GM21381 (cell line): ENCODE measurements at regions not wholly inside any gene's neighbourhood (a gene's known extent, or its start where the extent isn't known, plus 50 kb on each side); places are given as distances from the start of the nearest gene placed in this dataset.

Experiments used
- ATAC-seq: cut with Tn5 transposase; IDR thresholded peaks from one replicate; pipeline ENCODE4 v1.9.1; 2021; ENCODE audit warnings: mild to moderate bottlenecking, moderate library complexity; ENCODE audit not compliant: unreplicated experiment

DNA sequence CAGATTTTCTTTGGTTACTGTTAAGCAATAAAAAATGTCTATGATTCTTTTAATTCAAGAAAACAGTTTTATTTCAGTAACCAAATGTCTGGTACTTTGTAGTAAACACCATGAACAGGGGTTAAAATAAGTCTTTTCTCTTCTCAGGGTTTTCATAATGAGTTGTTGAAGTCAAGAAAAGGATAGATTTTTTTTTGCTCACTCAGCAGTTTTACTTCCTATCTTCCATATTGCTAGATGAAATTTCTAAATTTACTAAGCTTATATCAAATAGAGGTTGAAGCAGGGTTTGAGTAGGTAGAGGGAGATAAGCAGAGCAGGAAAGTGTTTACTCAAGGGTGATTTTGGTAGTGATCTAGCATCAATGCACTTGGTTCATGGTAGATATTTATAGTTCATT lies 1031.3 kb downstream of the C4orf33 start:
- ATAC-seq: no peak

DNA sequence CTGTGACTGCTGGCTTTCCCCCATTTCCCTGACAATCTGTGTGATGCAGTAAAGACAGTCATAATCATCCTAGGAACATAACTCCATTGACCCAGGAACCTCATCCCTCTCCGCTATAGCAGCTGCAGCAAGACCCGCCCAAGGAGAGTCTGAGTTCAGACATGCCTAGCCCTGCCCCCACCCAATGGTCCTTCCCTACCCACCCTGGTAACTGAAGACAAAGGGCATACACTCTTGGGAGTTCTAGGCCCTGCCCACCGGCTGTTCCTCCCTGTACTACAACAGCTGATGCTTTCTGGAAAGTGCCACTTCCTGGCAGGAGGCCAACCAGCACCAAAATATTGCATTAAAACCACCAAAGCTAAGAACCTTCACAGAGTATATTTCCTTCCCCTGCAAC lies 1035.6 kb downstream of the C4orf33 start:
- no peak for ATAC-seq

DNA sequence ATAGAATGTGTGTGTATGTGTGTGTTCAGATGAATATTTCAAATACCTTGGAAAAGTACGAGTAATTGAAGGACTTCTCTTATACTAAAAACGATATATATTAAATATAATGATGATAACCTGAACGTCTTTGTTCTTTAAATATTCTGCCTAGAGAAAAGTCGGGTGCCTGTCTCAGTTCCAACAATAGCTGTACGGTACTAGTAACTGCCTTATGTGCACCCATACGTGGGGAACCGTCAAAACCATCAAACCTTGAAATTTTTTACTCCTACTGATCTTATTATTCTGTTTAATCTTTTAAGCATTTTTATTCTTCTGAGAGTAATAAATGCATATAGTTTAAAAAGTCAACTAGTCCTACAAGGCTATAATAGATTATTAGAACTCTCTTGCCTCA lies 1045.7 kb downstream of the C4orf33 start:
- ATAC-seq: no peak

DNA sequence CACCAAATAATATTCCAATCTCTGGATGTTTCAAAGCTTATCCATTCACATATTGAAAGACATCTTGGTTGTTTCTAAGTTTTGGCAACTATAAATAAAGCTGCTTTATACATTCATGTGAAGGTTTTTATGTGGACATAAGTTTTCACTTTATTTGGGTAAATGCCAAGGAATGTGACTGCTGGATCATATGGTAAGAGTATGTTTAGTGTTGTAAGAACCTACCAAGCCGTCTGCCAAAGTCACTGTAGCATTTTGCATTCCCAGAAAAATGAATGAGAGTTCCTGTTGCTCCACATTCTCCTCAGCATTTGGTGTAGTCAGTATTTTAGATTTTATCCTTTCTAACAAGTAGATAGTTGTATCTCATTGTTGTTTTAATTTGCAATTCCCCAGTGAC lies 1047.7 kb downstream of the C4orf33 start:
- no peak for ATAC-seq

DNA sequence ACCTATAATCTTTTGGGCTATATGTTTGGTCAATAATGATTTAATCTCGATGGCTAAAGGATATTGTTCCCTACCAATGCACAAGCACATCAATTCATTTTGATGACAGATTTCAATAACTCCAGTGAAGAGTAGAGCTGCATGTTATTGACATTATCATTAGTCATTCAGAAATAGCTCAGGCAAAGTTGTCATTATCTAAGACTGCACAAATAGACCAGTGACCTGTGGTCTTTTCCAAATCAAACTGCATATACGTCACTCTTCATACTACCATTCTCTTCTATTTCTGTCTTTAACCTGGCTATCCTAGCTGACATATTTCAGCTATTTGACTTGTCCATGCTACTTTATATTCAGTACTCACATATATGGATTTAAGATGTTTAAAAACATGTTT lies 1050.8 kb downstream of the C4orf33 start:
- no peak for ATAC-seq

DNA sequence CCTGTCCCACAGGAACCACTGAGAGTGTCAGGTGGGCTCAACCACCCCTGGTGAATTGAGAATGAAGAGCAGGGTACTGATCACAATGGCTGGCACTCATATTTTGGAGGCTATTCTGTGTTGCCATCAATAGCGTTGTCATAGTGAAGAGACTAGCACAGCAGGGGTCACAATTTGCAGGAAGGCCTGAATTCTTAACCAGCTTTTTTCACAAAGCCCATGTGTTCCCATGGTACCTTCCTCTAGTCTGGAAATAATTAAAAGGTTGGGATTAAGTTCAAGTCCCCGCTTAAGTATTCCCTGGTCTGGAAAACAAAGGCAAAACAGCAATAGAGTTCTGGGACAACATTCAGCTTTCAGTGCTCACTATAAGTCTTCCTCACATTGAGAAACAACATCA lies 1051.7 kb downstream of the C4orf33 start:
- ATAC-seq: no peak

DNA sequence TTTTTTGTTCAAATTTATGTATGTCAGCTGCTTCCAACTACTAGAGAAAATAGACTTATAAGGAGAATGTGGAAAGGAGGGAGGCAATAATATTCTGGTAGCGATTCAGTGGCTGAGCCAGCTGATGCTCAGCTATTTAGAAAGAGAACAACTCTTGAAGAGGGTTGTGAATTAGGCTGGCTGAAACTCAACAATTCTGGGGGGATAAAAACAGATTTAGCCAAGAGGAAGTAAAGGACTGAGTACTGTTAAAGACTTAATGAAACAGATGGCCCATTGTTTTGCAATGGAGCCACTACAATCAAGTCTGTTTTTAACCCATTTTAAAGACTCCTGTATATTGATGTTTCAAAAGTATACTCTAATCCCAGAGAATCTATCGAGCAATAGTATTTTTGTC lies 1058.9 kb downstream of the C4orf33 start:
- ATAC-seq: no peak

DNA sequence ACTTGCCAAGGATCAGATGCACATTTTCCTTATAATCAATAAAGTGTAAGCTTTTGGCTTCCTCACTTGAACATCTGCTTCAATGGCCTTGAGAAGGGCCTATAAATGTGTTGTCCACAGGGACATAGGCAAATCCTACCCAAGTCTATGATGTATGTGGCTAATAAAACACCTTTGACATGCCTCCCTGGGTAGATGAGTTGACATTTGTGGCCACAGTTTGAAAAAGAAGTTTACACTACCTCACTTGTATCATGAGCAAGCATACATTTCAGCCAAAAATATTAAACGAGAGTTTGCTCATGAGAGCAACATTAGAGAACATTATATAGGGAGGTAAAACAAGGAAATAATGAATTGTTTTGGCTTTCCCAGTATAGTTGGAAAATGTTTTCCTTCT lies 1067.7 kb downstream of the C4orf33 start:
- ATAC-seq: no peak

DNA sequence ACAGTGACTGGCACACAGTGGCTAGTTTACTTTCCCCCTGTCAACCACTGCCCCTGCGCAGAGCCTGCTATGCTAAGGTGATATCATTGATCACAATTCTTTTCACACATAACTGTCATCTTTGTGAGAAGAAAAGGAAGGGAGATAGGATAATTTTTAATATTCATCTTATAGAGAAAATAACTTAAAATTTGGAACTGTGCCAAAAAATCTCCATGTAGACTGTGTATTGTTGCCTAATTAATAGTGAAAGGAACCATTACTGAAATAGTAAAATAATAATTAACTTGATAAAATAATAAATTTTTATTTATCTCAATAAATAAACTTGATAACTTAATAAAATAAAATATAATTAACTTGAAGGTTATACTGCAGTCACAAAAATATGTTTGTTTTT lies 1069.4 kb downstream of the C4orf33 start:
- no peak for ATAC-seq

DNA sequence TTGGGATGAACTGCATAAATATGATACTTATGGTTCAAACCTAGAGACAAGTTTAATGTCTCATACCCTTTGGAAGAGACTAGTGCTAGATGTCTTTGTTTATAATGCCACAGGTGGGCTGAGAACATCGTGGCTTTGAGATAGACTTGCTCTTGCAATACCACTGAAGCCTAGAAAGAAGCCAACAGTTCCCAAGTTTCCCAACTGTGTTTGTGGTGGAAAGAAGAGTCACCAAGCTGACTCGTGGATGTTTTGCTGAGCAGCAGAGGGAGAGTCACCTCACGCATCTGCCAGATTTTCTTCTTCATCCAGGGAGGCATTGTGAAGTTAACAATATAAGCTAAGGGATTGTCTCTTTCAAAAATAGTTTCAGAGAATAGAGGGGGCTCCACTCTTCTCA lies 1076.2 kb downstream of the C4orf33 start:
- no peak for ATAC-seq

DNA sequence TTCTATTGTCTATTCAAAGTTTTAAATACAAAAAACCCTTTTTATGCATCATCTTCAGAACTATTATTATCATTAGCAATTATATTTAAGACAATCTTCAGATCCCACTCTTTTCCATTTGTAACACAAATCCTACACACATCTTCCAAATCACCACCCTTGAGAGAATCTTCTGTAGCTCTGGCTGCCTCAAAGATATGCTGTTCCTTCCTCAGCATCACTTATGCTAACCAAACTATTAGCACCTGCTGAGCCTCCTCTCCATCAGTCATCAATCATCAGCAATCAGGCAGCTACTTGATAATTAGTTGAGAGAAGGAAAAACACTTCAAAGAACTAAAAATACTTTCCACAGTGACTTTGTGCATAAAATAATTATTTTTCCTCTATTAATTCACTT lies 1082.2 kb downstream of the C4orf33 start:
- no peak for ATAC-seq

DNA sequence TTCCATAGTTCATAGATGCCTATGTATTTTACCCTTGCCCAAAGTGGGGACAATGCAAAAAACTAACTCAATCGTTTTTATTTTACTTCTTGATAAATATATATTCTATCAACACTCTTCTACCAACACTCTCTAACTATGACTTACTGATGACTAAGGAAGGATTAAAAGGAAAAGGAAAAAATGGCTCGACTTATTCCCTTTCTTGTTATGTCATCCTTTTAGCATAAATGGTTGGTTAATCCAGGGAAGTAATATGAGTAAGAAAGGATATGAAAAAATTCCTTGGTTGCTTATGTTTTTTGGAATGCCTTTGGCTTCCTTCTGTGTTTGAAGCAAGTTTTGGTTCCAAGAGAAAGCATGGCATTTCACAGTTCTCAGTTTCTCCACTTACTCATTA lies 1087.1 kb downstream of the C4orf33 start:
- ATAC-seq: no peak

DNA sequence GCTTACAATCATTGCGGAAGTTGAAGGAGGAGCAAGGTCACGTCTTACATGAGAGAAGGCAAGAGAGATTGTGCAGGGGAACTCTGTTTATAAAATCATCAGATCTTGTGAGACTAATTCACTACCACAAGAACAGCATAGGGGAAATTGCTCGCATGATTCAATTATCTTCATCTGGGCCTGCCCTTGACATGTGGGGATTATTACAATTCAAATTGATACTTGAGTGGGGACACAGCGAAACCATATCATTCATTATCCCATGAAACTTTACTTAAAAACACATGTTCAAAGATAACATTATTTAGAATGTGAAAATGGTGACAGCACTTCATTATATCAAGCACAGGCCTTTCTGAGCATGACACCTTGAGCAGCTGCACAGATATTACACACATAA lies 1087.8 kb downstream of the C4orf33 start:
- no peak for ATAC-seq

DNA sequence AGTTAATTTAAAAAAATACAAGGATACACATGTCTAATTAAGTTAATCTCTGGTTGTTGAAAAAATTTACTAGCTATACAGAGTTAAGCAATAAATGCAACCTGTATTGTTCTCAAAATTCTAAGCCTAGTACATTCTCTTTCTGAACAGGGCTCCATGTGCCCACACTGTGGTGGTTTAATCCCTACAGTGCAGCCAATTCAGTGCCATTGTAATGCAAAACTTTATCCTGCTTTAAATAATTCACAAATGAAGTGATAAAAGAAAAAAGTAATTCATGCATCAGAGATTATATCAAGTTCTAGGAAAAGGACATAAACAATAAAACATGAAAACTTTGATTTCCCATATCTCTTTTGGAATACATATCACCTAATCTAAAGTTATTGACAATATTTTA lies 1089.2 kb downstream of the C4orf33 start:
- ATAC-seq: no peak

DNA sequence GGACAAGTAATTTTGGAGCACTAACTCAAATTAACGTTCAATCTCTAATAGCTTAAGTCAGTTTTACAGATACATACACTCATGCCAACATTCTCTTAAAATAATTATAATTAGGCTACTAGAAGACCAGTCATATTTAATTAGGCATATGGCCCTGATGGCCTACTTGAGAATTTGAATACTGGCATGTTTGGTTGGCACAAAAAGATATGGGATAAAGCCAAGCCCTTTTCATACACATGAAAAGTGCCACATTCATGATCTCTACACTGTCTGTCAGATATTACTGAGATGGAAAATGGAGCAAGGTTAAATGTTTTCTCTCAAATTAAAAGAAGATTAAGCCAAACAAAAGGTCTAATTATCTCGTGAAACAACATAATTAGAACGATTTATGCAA lies 1091.0 kb downstream of the C4orf33 start:
- ATAC-seq: no peak

DNA sequence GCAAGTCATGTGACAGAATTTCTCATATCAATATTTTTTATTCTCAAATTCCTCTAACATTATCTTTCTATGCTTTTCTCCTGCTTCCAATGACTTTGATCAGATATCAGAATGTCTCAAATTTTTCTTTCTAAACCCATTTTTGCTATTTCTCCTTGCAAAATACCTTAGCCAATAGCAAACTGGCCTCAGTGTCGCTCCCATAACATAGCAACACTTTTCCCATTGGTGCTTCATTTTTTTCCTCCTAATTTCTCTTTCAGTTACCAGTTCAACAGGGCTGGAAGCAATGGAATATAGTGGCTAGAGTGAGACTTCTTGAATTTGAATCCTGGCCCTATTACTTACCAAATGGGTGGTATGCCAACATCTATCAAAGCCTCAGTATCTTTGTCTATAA lies 1091.6 kb downstream of the C4orf33 start:
- no peak for ATAC-seq

DNA sequence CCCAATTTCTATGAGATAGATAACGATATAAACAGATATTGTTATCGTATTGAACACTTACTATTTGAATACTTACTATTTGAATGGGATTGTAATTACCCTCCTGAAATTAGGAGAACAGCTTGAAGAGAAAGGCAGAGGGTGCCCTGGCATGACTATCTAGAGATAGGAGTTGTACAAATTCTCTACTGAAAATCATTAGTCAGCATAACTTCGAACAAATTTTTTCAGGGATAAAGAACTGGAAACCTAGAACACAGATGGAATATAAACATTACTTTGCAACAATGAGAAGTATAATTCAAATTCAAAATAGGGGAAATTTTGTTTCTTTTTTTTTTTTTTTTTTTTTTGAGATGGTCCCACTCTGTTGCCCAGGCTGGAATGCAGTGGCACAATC lies 1096.8 kb downstream of the C4orf33 start:
- ATAC-seq: no peak

DNA sequence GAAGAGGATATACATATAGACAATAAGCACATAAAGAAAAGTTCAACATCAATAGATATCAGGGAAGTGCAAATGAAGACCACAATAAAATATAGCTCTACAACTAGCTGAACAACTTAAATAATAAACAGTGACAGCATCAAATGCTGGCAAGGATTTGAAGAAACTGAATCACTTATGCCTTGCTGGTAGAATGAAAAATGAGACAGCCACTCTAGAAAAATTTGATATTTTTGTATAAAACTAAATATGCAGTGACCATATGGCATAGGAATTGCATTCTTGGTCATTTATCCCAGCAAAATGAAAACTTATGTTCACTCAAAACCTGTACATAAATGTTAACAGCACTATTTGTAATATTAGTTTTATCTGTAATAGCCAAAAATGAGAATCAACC lies 1102.0 kb downstream of the C4orf33 start:
- ATAC-seq: no peak

DNA sequence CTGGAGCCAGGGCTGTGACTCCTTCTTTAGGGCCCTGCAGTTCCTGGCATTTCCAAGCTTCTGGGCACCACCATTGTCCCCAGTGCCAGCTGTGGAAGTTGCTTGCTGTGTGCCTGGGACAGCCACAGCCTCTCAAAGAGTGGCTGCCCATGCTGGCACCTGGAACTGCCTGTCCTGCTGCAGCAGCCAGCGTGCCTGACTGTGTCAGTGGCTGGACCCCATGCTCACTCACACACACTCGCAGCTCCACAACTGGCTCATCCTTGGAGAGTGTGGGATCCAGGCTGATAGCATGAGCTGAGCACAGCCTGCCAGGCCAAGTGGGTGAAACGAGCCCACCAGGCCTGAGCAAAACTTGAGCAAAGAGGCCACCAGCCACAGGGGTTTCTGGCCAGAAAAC lies 1107.6 kb downstream of the C4orf33 start:
- ATAC-seq: no peak

DNA sequence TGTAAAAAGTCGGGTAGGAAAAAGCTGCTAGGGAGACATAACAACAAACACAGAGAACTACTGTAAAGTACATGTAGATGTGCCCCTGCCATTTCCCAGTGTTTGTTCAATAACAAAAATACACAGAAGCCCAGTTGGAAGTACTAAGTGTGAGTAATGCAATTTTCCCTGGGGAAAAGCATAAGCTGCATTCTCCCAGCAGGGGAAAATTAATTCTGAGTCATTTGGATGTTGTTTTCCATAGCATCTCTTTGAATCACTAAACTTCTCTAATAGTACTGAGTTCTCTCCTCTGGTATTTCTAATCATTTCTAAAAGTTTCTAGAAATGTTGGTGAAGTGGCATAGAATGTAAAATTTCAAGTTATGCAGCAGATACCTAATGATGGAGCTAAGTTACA lies 1114.9 kb downstream of the C4orf33 start:
- no peak for ATAC-seq

DNA sequence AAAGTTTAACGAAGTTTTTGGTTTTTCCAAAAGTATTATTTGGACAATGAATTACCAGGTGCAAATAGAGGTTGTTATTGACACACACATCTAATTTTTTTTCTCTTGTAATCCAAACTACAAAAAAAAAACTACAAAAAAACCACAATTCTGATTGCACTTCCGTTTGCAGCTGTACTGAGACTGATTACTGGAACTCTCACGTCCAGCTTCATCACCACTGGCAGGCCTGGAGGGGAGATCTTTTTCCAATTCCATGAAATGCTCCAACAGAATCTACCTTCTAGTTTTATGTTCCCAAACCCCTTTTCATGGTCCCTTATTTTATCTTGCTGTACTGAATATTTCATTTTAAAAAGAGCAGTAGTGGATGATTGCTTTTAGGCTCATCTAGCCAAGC lies 1118.3 kb downstream of the C4orf33 start:
- ATAC-seq: no peak

DNA sequence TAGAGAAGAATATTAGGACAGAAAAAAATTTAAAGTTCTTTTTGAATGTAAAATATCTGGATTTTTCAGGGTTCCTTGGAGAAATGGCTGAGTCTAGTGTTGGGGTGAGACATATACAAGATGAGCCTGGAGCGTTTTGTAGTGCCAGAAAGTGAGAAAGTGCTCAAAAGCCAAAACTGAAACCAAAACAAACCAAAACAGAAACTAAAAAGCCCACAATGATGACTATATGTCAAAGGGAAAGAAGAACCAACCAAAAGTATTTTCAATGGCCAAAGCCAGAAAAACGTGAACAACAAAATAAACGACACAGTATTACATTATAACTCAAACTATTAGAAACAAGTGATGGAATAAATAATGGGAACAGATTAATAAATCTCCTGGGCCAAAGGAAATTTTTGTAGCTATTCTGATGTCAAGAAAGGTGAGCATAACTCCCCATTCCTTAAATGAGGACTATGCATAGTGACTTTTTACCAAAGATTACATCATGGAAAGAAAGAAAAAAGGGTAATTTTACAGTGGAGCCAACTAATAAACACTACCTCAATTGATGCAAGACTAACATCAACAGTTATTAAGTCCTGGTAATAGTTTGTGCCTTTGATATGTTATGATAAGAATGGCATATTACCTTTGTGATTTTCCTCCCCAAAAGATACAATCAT lies 1137.6 kb downstream of the C4orf33 start:
- ATAC-seq: peak; percentile 99

DNA sequence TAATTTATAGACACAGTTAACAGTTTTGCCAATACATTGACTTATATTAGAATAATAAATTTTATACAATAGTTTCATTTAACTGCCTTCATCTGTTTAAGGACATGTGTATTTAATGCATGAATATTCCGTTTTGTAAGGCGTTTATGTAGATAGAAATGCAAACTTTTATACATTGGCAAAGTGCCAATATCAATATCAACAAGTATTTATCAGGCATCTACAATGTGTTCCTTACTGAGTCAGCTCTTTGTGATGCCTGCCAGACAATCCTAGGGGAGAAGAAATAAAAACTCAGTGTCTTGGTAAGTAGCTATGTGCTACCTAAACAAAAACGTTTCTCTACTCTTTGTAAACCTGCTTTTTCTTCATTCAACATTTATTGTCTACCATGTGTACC lies 1142.2 kb downstream of the C4orf33 start:
- ATAC-seq: no peak

DNA sequence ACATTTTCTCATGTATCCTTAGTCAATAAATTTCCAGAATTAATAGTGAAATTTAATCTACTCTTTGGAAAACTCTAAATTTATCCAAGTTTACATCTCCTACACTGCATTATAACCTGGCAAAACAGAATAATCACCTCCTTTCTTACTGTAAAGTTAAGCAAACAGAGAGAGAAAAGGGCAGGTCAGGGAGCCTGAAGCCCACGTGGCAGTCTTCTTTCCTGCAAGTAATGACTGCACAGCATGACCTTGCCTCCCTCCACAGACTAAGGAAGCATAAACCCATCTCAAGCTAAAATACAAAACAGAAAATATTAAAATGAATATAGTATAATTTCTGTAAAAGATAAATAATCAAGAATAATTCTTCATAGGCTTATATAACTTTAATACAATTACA lies 1153.0 kb downstream of the C4orf33 start:
- ATAC-seq: no peak
